ENCODE measurements at regions not wholly inside any gene's neighbourhood (a gene's known extent, or its start where the extent isn't known, plus 50 kb on each side); places are given as distances from the start of the nearest gene placed in this dataset.

DNA sequence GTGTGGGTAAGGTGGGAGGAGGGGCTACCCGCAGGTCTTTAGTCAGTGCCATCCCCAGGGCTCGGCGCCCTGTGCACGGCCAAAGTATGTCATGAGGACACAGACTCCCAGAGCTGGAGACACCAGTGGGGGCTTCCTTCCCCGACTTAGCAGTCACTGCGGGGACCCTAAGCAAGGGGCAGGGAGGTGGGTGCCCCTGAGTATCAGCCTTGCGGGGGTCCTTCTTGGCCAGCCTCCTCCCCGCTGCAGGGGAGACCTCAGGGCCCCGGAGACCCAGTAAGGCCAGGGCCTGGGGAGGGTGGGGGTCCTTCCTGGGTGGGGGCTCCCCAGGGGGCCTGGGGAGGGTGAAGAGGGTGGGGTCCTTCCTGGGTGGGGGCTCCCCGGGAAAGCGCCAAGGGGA lies 673.8 kb downstream of the BRD1 start:
- no peak for DNase-seq (ENCODE audit: low read depth)

DNA sequence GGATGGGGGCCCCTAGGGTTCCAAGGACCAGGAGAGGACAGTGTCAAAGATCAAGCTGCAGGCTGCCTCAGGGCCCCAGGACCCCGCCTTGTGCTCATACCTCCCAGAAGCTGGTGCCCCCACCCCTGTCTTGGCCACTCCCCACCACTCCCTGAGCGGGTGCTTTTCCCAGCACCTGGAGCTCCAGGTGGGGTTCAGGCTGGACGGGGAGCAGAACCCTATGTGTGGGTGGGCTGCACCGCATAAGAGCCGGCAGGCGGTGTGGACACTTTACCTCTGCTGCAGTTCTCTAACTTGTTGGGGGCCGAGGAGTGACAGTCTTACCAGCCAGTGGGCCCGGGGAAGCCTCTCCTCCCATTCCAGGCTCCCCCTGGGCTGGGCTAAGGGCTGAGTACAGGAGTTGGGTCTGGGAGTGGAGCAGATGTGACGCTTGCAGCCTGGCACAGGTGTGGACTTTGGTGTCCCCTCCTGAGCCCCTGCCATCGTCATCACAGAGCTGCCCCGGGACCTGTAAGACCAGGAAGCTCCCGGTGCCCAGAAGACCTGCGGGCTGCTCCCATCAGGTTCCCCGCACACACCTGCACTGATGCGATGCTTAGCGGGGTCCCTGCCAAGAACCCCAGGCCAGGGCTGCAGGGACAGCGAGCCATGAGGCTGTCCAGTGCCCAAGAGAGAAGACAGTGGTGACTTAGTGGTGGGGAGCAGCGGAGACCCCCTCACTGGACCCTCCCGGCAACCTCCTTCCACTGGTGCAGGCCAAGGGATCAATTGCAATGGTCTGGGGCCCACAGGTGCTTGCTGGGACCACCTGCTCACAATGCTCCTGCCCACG lies 674.5 kb downstream of the BRD1 start:
- DNase-seq (ENCODE audit: low read depth), result no peak

DNA sequence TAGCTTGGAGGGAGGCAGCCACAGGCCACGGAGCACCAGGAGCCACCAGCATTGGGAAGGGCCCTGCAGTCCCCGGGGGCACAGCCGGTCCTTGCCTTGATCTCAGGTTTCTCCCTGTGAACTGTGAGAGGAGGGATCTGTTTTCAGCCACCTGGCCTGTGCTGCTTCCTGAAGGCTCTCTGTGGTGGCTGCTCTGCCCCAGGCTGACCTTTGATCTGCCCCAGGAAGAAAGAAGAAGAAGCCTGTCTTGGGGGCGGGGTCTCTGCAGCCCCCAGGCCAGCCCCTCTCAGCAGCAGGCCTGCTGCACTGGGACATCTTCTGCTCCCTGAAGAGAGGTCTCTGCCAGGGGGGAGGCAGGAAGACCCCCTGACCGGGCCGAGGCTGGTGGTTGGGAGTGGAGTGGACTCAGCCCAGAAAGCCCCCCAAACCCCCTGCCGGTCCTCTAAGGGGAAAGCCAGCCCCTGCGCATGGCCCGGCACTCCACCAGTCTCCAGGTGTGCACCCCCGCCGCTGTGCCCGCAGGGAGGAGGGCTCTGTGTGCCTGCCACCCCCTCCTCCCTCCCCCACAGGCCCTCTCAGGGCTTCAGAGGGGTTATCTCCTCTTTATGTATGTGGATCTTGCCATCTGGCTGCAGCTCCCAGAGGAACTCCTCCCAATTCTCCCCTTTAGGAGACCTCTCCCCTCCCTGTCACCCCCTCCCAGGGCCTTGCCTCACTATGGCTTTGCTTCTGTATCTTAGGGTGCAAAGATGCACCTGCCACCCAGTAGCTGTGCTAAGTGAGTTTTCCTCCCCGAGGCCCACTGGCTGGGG lies 675.3 kb downstream of the BRD1 start:
- DNase-seq (ENCODE audit: low read depth), result no peak

DNA sequence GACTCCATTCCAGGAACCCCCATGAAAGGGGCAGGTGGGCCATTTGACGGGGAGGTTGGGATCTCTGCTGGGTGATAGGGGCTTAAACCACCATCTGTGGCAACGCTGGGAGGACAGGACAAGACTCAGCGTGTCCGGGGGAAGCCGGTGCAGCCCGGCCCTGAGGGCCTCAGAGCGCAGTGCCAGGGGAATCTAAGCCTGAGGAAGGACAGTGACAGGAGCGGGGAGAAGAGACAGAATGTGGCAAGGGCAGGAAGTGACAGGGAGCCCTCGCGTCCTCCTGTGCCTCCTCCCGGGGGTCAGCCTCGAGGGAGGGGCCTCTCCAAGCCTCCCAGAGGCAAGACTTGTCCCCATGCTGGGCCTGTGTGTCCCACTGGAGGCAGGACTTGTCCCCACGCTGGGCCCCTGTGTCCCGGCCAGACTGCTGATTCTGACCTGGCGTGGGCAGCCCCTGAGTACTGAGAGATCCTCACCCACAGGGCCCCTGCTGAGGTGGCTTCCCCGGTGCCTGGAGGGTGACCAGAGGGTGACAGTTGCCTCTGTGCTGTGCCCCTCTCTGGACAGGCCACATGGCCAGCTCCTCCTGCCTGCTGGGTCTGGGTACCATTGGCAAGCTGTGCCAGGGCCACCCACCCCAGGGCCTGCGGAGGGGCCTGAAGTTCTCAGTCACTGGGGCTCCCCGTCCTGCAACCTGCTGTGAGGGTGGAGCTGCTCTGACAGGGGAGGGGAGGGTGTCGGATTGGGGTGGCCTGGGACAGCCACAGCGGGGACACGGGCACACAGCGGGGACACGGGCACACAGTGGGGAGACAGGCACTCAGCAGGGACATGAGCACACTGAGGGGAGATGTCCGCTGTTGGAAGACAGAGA lies 676.2 kb downstream of the BRD1 start:
- no peak for DNase-seq (ENCODE audit: low read depth)

DNA sequence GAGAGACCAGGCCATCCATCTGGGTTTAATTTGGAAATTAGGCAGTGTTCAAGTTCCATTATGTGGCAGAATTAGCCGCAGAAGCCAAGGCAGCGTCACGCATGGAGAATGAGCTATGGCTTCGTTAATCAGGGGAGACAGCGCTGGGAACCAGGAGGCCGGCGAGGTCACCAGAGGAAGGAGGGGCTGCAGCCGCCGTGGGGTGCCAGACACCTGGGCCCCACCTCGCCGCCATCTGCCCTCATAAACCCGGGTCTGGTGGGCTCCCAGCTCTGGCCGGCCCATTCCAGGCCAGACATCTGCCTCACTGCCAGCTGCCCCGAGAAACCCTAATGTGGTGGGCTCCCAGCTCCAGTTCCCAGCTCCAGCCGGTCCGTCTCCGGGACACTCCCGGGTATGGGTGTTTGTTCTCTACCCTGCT lies 676.9 kb downstream of the BRD1 start:
- no peak for DNase-seq (ENCODE audit: low read depth)

DNA sequence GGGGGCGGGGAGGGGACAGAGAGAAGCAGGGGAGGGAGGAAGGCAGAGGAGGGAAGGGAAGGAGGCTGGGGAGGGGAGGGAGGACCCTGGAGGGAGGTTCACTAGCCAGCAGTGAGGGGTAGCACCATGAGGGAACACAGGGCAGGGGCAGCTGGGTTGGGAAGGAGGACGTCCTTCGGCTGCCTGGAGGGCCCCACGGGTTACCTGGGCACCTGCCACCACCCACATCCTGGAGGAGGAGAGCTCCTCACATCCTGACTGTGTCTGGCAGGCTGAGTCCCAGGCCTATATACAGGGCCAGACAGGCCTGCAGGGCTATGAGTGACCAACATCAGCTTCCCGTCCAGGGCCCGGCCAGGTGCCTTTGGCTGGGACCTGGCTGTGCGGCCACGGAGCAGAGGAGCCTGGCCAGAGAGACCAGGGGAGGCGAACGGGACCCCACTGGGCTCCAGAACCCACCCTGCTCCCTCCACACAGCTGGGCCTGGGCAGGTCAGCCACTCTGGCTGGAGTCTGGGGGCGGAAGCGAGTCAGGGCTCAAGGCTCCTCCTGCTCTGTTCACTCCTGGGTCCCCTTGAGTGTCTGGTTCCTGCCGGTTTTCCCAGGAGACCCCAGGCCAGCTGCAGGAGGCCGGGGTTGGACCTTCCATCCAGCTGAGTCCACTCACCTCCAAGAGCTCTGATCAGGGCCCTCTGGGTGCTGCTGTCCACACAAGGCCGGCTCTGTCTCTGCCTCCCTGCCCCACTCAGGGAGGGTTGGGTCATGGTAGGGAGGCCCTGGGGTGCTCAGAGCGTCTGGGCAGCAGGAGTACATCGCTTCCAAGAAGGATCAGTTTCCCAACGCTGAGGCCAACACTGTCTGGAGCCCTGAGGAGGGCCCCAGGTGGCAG lies 677.7 kb downstream of the BRD1 start:
- no peak for DNase-seq (ENCODE audit: low read depth)

DNA sequence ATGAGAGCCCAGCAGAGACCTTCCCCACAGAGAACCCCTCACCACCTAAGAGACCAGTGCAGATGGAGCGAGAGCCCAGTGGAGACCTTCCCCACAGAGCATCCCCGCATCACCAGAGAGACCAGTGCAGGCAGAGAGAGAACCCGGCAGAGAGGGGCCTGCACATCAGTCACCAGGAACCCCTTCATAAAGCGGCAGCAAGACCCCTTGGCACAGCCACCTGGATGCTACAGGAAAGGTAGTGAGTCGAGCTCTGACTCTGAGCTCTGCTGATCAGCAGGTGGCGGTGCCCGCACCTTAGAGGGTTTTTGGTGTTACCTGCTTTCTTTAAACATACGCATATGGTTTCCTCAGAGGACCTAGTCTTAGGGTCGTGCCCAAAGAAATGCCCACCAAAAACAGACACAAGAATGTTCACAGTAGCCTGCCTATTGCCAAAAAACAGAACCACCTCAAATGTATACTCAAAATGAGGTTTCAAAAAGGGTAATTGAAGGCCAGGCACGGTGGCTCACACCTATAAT lies 678.7 kb downstream of the BRD1 start:
- DNase-seq (ENCODE audit: low read depth), result no peak

DNA sequence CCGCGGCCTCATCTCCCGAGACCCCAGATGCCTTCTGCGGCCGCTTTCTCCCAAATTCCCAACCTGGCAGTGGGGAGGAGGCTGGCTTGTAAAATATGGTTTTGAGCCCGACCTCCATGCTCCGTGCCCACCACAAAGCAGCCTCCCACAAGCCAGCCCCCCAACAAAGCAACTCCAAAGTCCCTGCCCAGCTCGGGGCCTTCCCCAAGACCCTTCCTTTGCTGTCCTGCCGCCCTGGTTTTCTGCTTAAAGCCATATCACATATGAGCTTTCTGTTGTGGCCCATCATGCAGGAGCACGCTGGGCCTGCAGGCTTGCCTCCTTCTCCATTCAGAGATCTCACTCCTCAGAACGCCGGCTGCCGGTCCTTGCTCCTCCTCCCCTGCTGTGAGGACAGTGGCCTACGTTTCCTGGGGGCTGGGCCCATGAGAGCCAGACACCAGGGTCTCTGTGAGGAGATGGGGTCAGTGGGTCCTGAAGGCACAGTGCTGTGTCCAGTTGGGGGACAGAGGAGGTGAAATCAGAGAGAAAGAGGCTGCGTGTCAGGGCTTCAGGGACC lies 680.0 kb downstream of the BRD1 start:
- no peak for DNase-seq (ENCODE audit: low read depth)

DNA sequence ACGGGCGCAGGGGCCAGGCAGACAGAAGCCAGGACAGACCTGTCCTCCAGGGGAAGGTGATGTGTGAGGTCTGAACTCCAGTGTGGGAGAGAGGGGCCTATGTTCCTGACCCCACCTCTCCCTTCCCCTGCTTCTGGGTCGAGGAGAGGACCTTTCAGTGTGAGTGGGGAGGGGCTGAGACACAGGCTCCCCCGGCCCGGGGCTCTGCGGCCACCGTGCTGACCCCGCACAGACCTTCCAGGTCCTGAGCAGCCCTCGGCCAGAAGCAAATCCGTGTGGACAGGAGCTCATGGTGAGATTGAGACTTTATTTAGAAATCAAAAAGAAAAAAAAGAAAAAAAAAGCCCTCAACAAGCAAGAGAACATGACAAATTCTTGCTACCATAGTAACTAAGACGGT lies 680.5 kb downstream of the BRD1 start:
- no peak for DNase-seq (ENCODE audit: low read depth)

DNA sequence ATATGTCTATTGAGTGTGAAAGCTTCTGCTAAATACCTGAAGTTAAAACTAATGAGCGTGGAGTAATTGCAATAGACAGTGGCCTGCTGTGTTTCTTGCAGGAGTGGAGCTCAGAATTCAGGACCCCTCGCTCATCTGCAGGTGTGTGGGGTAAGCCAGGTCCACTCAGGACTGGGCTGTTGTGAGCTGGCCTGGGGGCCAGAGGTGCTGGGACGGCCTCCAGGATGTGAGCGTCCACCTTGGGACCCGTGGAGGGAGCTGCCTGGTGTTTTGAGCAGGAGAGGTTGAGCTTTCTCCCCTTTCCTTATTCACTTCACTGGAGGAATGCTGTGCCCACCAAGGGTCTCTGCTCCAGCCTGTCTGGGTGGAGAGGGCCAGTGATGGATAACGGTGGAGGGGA lies 681.2 kb downstream of the BRD1 start:
- DNase-seq (ENCODE audit: low read depth), result no peak

DNA sequence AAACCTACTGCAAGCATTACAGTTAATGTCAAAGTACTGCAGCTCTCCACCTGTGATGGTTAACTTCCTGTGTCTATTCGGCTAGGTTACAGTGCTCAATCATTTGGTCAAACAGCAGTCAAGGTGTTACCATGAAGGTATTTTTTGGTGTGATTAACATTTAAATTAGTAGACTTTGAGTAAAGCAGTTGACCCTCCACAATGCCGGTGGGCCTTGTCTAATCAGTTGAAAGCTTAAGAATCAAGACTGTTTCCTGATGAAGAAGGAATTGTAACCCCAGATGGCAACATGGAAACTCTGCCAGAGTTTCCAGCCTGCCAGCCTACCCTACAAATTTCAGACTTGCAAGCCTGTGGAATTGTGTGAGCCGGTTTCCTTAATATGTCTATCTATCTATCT lies 683.9 kb downstream of the BRD1 start:
- no peak for DNase-seq (ENCODE audit: low read depth)

DNA sequence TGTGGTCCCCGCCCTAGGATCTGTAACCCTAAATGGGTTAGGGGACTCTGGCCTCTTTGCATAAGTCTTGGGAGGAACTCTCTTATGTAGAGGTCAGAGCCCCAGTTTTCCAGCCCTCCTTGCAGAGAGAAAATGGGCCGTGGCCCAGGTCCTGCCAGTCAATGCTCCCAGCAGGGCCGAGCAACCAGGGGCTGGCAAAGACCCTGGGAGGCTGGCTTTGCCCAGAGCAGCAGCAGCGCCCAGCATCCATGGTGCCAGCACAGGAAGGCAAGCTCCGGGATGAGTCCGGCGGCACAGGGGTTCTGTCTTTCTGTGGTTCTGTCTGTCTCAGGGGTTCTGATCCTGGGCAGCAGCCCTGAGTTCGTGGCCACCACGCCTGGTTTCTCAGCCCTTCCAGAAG lies 684.8 kb downstream of the BRD1 start:
- no peak for DNase-seq (ENCODE audit: low read depth)

DNA sequence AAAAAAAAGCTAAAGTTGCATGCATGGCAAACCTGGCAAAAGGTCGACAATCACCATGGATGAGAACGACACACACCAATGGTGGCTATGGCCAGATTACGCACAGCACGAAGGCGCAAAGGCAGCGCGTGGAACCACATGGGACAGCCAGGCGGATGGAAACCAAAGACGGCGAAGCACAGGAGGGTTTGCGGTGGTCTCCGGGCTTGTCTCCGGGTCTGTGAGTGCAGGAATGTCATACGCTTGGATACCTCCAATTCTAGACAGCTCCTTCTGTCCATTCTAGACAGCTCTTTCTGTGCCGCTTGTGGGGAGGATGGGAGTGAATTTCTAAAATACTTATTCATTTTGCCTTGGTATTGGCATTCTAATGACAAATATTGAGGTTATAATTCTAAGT lies 685.4 kb downstream of the BRD1 start:
- DNase-seq (ENCODE audit: low read depth), result no peak

DNA sequence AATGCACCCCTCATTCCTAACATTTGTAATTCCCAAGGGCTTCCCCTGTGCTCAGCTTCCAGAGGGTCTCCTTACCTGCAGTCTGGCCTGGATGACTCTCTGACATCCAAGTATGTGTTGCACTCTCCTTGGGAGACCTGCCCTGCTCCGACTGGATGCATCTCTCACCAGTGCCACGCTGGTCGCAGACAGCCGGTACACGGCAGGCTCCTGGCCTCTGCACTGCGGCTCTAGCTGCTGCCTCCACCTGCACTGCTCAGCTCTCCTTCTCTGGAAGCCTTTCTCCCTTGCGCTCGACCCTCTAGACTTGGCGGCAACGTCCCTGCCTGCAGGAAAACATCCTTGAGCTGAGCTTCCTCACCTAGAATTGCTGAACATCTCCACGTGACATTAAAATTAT lies 685.9 kb downstream of the BRD1 start:
- no peak for DNase-seq (ENCODE audit: low read depth)

DNA sequence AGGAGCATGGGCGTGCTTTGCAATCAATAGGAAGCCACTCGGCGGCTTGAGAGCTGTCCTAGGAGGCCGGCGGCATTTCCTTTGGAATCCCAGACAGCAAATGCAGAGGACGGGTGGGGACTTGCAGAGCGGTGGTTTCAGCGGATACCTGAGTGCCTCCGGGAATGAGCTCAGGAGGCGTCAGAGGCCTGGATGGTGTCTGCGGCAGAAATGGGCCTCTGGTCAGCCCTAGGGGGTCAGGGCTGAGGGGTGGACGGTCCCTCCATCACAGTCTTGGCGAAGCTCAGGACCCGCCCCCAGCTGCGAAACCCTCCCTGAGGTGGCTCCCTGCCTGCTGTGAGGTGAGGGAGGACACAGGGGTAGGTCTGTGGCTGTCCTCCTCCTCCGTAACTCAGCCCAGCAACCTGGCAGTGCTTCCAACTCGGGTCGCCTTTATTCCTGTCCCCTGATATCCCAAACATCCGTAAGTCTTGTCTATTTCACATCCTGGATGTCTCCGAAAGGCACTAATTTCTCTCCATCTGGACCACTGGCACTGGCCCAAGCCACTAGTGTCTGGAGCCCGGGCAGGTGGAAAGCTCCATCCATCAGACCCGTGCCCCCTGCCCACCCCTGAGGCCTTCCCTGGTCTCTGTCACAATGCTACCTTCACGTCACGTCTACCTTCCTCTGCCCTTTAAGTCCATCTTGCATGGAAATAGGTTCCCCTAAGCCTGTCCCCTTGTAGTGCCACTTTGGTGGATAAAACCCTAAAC lies 686.6 kb downstream of the BRD1 start:
- DNase-seq (ENCODE audit: low read depth), result no peak

DNA sequence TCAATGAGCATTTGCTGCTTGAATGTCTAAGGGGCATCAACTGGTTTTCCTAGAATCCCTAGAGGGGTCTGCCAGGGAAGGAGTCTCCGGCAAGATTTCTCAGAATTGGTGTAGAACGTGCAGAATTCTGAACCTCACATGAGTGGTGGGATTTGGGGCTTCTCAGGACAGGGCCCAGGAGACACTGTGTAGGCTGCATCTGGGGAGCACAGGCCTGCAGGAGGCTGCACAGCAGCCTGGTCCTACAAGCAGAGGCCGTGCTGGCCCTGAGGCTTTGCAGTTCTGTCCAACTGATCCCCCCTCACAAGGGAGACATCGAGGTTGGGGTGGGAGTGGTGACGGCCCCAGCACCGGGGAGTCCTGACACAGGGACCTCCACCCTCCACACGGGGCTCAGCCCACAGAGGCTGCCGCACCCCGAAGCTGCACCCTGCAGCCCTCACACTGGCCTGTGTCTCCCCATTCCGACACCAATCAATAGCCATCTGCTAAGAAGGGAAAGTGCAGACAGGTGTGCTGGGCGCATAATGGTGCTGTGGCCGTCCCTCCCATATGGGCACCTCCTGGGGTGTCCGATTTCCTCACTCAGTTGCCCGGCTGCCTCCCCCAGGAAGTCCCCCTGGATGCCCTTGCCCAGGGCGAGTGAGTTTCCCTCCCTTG lies 688.1 kb downstream of the BRD1 start:
- no peak for DNase-seq (ENCODE audit: low read depth)

DNA sequence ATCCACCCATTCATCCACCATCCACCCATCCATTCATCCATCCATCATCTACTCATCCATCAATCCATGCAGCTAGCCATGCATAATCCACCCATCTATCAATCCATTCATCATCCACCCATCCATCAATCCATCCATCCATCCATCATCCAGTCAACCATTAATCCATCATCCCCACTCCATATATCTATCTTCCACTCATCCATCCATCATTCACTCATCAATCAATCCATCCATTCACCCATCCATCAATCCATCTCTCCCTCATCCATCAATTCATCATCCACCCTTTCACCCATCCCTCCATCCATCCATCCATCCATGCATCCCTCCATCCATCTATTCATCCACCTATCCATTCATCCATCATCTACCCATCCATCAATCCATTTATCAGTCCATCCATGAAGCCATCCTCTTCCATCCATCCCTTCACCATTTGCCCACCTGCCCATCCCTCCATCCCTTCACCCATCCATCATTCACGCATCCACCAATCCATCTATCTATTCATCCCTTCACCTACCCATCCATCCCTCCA lies 689.4 kb downstream of the BRD1 start:
- DNase-seq (ENCODE audit: low read depth), result no peak

DNA sequence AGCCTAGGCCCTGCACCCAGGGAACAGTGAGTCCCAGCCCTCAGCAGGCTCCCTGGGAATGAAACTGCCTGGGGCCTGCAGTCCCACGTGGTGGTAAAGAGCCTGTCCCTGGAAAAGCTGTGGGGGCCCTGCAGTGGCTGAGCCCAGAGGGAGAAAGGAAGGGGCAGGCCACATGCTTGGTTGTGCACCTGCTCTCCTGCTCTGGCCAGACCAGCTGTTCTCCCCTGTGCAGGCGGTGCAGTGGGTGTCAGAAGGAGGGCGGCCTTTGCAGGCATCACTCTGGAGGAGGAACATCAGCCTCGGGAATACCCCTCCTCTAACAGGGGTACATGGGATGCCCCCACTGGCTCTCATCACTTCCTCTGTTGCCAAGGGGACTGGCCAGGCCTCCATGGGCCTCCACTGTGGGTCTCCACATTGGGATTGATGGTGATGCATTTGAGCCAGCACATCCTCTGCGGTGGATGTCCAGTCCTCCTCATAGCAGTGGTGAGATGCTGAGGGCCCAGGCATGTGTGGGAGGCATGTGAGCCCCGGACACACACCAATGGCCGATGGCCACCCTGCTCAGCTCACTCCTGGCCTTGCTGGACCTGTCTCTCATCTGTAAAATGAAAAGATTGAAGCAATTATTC lies 690.4 kb downstream of the BRD1 start:
- DNase-seq (ENCODE audit: low read depth), result no peak

DNA sequence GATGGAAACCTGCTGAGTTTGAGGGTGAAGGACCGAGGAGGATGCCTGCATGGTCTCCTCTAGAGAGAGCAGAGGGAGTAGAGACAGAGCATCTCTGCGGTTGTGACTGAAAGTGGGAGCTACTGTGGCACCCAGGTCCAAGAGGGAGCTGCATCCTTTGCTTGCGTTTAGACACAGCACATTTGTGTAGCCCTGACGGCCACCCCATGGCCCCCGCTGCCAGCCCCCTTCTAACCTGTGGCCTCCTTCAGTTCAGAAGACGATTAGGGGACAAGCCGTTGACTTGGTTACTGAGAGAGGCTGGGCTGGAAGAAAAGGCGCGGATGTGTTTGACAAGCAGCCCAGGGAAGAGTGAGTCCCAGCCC lies 690.9 kb downstream of the BRD1 start:
- no peak for DNase-seq (ENCODE audit: low read depth)
